Uterus (tissue), 3 donors: ENCODE measurements at regions not wholly inside any gene's neighbourhood (a gene's known extent, or its start where the extent isn't known, plus 50 kb on each side); places are given as distances from the start of the nearest gene placed in this dataset.

Experiments used
- DNase-seq, 2 donors: peaks; one replicate each; pipeline ENCODE4 v3.0.0-alpha.2; 2019 to 2020
- H3K27ac ChIP-seq, 2 donors: fragments of 200-600 bp; sonication (generic); 1 replicate in 1 of 2; 2 replicates in 1 of 2; pipeline ENCODE4 v1.5.1; 2016 to 2018
- H3K27me3 ChIP-seq, 2 donors: fragments of 200-600 bp; sonication (generic); one replicate each; pipeline ENCODE4 v1.5.1; 2018 to 2019; ENCODE audit warnings: control low read depth in 1 of 2
- H3K36me3 ChIP-seq, 2 donors: fragments of 200-600 bp; sonication (generic); one replicate each; pipeline ENCODE4 v1.5.1; 2019; ENCODE audit warnings: control low read depth in 1 of 2
- H3K4me1 ChIP-seq, 2 donors: fragments of 200-600 bp; sonication (generic); one replicate each; pipeline ENCODE4 v1.5.1; 2018 to 2019; ENCODE audit warnings: control low read depth in 1 of 2
- H3K4me3 ChIP-seq, 2 donors: fragments of 200-600 bp; sonication (generic); 1 replicate in 1 of 2; 2 replicates in 1 of 2; pipeline ENCODE4 v1.5.1; 2018 to 2019; ENCODE audit warnings: mild to moderate bottlenecking in 1 of 2
- H3K9me3 ChIP-seq, 2 donors: fragments of 200-600 bp; sonication (generic); one replicate each; pipeline ENCODE4 v1.5.1; 2019; ENCODE audit warnings: control low read depth in 1 of 2
- POLR2A ChIP-seq, 2 donors: fragments of 450-650 bp; IDR thresholded peaks; one replicate each; pipeline ENCODE4 v1.6.1; 2016; ENCODE audit warnings: antibody characterized with exemption in 2 of 2, mild to moderate bottlenecking in 1 of 2, moderate library complexity in 1 of 2
- intact Hi-C: fragments of 100-400 bp; cut with DNase I; formaldehyde crosslinking; loops from one replicate; pipeline ENCODE4 v1.15.1; 2023; ENCODE audit warnings: low total_unique reads
- TF ChIP-seq, protein P1 (sequence below), 4 experiments: fragments of 200-600 bp in 2 of 4; fragments of 450-650 bp in 2 of 4; sonication (generic) in 2 of 4; IDR thresholded peaks; one replicate each; pipeline ENCODE4 v1.5.1; 2016 to 2019; ENCODE audit warnings: antibody characterized with exemption in 4 of 4, mild to moderate bottlenecking in 2 of 4, moderate library complexity in 1 of 4
- donor health status: DM: yes; HTN: yes; CAD: no.

DNA sequence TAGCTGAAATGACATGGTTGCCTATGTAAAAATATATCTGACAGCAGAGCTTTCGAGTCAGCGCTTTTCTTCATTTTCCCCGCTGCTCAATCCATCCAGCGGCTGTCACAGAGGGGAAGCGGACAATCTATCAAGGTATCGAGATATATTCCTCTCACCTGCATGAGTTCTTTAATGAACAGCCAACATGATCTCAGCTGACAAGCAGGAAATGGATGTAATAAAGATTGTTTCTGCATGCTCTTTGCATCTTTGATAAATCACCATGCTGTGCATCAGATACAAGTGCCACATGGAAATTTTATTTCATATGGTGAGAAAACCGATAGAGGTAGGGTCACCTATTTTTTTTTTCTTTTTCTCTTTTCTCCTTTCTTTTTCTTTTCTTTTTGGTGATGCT is 602.3 kb upstream of the MMS22L start:
- TF ChIP-seq, protein P1, sequence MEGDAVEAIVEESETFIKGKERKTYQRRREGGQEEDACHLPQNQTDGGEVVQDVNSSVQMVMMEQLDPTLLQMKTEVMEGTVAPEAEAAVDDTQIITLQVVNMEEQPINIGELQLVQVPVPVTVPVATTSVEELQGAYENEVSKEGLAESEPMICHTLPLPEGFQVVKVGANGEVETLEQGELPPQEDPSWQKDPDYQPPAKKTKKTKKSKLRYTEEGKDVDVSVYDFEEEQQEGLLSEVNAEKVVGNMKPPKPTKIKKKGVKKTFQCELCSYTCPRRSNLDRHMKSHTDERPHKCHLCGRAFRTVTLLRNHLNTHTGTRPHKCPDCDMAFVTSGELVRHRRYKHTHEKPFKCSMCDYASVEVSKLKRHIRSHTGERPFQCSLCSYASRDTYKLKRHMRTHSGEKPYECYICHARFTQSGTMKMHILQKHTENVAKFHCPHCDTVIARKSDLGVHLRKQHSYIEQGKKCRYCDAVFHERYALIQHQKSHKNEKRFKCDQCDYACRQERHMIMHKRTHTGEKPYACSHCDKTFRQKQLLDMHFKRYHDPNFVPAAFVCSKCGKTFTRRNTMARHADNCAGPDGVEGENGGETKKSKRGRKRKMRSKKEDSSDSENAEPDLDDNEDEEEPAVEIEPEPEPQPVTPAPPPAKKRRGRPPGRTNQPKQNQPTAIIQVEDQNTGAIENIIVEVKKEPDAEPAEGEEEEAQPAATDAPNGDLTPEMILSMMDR (IDR thresholded peaks at IDR 0.05), result no peak
- TF ChIP-seq POLR2A (IDR thresholded peaks at IDR 0.05), result no peak
- Histone ChIP-seq H3K9me3 (no peaks in the 10 kb centered on the region), H3K27me3 (no peaks in the 10 kb centered on the region), H3K4me1 (no peaks in the 10 kb centered on the region), H3K27ac (no peak overlapping the region), H3K4me3 (no peak overlapping the region), H3K36me3 (no peaks in the 10 kb centered on the region)
- intact Hi-C loops, result no loop called here
- no peak for DNase-seq

DNA sequence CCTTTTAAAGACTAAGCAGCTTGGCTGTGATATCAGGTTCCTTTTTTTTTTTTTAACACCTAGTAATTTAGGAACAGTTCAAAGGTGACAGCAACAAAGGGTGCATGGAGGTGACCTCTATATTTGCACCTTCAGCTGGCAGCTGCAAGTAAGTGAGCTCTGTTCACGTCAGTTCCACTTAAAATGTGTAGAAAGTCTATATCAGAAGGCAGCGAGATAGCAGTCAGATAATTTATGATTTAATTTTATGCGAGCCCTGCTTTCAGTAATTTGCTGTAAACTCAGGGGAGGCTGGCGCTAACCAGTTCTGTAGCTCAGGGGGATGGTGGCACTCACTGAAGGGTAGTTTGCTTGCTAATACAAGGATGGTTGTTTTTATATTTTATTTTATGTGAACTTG is 602.8 kb upstream of the MMS22L start:
- intact Hi-C loops, result no loop called here
- no peak overlapping the region for H3K27ac ChIP-seq

DNA sequence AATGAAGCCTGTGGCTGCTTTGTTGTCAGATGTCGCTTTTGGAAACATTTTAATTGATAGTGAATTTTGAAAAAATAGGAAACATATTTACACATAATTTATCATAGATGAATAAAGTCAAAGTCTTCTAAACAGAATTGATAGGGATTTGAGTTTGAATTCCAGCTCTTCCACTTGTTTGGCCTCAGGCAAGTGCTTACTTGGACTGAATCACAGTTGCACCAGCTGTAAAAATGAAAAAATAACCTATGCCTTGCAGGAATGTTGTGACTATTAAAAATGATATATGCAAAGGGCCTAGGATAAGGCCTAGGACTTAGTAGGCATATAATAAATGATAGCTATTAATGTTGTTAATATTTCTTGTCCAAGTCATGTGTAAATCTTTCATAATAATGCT is 618.5 kb upstream of the MMS22L start:
- no peaks in the 10 kb centered on the region for H3K36me3 ChIP-seq
- no peaks in the 10 kb centered on the region for H3K27me3 ChIP-seq
- no peaks in the 10 kb centered on the region for H3K9me3 ChIP-seq
- H3K4me1 ChIP-seq, result no peaks in the 10 kb centered on the region
- DNase-seq, result no peak
- H3K4me3 ChIP-seq, result no peak overlapping the region
- intact Hi-C loops, result no loop called here
- no peak for TF ChIP-seq POLR2A (IDR thresholded peaks at IDR 0.05)
- TF ChIP-seq, protein P1 (IDR thresholded peaks at IDR 0.05), result no peak
- no peak overlapping the region for H3K27ac ChIP-seq

More for the DNA sequence above, 602.8 kb upstream of the MMS22L start:
- DNase-seq, result no peak
- no peak overlapping the region for H3K4me3 ChIP-seq
- H3K9me3 ChIP-seq, result no peaks in the 10 kb centered on the region
- no peak for TF ChIP-seq POLR2A (IDR thresholded peaks at IDR 0.05)
- TF ChIP-seq, protein P1 (IDR thresholded peaks at IDR 0.05), result no peak
- H3K4me1 ChIP-seq, result no peaks in the 10 kb centered on the region
- no peaks in the 10 kb centered on the region for H3K27me3 ChIP-seq
- no peaks in the 10 kb centered on the region for H3K36me3 ChIP-seq

DNA sequence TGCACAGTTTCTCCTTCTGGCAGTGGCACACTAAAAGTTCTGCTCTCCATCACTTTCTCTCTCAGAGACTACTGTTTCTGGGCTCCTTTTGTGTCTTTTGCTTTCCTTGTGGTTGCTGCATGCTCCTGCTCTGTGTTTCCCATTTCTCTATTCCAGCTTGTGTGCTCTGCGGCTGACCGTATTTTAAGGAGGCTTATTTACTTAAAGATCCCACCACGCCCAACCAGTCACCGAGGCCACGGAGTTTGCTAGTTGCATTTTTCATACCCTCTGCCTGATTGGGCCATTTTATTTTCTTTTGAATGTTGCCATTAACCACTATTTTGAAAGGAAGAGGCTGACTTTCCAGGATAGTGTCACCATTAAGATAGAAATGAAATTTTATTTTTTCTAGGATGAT is 626.4 kb upstream of the MMS22L start:
- intact Hi-C loops, result no loop called here
- Histone ChIP-seq H3K36me3 (no peaks in the 10 kb centered on the region), H3K4me3 (no peak overlapping the region), H3K9me3 (no peaks in the 10 kb centered on the region), H3K27me3 (no peaks in the 10 kb centered on the region), H3K4me1 (no peaks in the 10 kb centered on the region), H3K27ac (no peak overlapping the region)
- no peak for DNase-seq
- no peak for TF ChIP-seq POLR2A (IDR thresholded peaks at IDR 0.05)
- TF ChIP-seq, protein P1 (IDR thresholded peaks at IDR 0.05), result no peak

DNA sequence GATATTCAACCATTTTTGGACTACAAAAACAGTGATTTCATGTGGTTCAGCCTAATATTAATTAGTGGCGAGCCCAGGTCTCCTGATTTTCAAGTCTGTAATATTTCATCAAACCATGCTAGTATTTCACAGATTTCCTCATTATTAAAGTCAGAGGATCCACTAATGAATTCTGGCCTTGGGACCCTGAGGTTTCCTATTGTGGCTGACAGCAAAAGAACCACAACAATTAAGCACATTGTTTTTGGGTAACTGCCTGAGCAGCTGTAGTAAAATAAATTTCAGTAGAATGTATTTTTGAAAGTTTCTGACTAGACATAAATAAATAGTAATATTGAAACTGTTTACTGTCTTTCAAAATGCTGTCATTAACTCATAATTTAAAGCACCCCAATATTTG is 630.7 kb upstream of the MMS22L start:
- intact Hi-C loops, result no loop called here
- Histone ChIP-seq H3K4me1 (no peaks in the 10 kb centered on the region), H3K36me3 (no peaks in the 10 kb centered on the region), H3K27ac (no peak overlapping the region), H3K27me3 (no peaks in the 10 kb centered on the region), H3K9me3 (no peaks in the 10 kb centered on the region), H3K4me3 (no peak overlapping the region)
- TF ChIP-seq, protein P1 (IDR thresholded peaks at IDR 0.05), result no peak
- TF ChIP-seq POLR2A (IDR thresholded peaks at IDR 0.05), result no peak
- DNase-seq, result no peak
